GM21447 (cell line): ENCODE measurements at regions not wholly inside any gene's neighbourhood (a gene's known extent, or its start where the extent isn't known, plus 50 kb on each side); places are given as distances from the start of the nearest gene placed in this dataset.
"Not testable (repeated sequence)": the region's sequence is repeated elsewhere in the genome, so short reads cannot be mapped to it uniquely, and the experiment has no call there.

Experiments
- ATAC-seq: cut with Tn5 transposase; IDR thresholded peaks from one replicate; pipeline ENCODE4 v1.9.1; 2021; ENCODE audit not compliant: unreplicated experiment

GRCh38 chr1:82800721-82801120, 1000.0 kb downstream of the ADGRL2 start:
- no peak for ATAC-seq

DNA sequence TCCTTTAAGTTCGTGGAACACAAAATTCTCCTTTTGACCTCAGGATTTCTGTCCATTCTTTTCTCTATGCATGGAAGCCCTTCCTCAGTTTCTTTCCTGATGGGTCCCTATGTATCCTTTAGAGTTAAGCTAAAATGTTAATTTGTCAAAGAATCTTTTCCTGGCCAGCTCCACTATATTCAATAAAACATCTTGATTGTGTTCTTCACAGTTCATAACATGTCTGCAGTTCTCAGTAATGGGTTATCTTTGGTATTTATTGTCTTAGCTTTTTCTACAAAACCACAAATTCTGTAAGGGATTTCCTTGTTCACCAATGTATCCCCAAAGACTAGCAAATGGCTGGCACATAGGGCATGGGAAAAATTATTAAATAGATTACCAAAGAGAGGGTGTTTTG, 998.5 kb downstream of the ADGRL2 start:
- ATAC-seq: no peak

- ATAC-seq: no peak
Observed at GRCh38 chr1:82795508-82796149, 994.9 kb downstream of the ADGRL2 start.

DNA sequence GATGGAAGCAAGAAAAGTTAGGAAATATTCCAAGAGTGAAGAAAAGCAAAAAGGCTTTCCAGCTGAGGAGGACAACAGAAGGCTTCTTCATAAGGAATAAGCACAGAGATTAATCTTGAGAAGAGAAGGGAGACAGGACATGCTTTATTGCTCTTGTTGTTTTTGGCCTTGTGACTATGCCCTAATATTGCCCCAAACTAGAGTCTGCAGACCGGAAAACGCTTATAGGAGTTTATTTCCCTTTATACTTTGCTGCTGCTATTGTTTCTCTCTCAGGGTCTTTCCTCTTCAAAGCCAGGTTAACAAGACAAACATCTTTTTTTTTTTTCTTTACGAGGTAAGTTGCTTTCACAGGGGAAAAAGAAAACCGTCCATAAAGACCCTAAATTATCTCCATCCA, 991.4 kb downstream of the ADGRL2 start:
- ATAC-seq: no peak

- ATAC-seq: no peak
Observed at GRCh38 chr1:82790556-82790955, 989.8 kb downstream of the ADGRL2 start.

GRCh38 chr1:82788660-82789059, 987.9 kb downstream of the ADGRL2 start:
- no peak for ATAC-seq

- ATAC-seq: no peak
Observed at GRCh38 chr1:82788038-82788437, 987.3 kb downstream of the ADGRL2 start.

GRCh38 chr1:82786883-82787282, 986.1 kb downstream of the ADGRL2 start:
- ATAC-seq: no peak

GRCh38 chr1:82785268-82785790, 984.6 kb downstream of the ADGRL2 start:
- ATAC-seq: no peak

- ATAC-seq: no peak
Observed at GRCh38 chr1:82783044-82783443, 982.3 kb downstream of the ADGRL2 start.

DNA sequence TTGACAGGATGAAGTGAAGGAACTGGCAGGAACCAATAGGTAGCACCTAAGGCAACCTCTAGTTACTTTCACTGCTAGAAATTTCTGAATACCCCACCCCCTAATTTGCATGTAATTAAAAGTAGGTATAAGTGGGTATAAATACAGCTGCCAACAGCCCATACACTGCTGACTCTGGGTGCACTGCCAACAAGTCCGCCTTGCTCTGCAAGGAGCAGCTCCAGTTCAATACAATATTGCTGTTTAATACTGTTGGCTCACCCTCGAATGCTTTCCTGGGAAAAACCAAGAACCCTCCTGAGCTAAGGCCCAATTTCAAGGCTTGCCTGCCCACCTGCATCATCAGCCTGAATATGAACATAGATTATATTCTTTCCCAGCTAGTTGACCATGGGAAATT, 981.9 kb downstream of the ADGRL2 start:
- no peak for ATAC-seq

DNA sequence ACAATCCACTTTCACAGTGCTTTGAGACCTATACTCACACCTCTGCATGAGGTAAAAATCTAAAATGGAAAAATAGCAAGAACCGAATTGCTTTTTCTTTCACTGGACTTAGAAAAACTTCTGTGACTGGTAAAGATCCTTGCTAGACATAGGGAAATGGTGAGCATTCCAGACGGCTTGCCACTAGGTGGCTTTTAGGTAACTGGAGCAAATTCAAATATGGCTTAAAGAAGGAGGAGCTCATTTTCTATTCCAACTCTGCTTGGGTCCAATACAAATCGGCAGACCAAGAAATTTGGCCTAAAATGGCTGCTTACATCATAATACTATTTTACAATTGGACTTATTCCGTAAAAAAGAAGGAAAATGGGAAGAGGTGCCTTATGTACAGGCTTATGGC, 977.9 kb downstream of the ADGRL2 start:
- no peak for ATAC-seq

DNA sequence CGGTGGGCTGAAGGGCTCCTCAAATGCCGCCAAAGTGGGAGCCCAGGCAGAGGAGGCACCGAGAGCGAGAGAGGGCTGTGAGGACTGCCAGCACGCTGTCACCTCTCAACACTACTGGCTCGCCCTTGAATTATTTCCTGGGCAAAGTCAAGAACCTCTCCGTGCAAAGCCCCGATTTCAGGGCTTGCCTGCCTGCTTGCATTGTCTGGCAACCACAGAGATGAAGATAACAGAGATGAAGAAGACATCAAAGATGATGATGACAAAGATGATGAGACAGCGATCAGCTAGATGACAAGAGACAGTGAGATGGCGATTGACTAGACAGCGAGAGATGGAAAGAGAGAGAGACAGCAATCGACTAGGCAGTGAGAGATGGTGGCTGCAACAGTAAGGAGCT, 976.5 kb downstream of the ADGRL2 start:
- ATAC-seq: no peak

GRCh38 chr1:82776730-82777129, 976.0 kb downstream of the ADGRL2 start:
- ATAC-seq: not testable (repeated sequence)

- no peak for ATAC-seq
Observed at GRCh38 chr1:82775406-82776000, 974.8 kb downstream of the ADGRL2 start.

GRCh38 chr1:82762829-82763532, 962.2 kb downstream of the ADGRL2 start:
- ATAC-seq: peak; percentile 77

- no peak for ATAC-seq
Observed at GRCh38 chr1:82759035-82759434, 958.3 kb downstream of the ADGRL2 start.

DNA sequence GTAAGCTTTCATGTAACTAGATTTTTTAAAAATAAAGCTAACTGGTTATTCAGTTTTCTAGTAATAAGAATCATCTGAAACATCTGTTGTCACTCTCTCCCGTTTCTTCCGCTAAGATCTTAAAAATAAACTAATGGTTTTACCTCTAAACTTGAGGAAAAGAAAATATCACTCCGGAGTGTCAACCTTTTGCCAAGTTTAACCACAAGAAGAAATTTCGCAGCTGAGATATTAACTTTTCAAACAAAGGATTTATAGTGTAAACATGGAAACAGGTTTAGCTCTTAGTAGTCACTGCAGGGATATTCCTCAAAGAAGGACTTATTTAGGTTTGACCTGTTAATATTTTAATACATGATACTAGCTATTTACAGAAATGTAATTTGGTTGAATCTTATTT, 954.9 kb downstream of the ADGRL2 start:
- no peak for ATAC-seq

GRCh38 chr1:82755191-82755590, 954.5 kb downstream of the ADGRL2 start:
- no peak for ATAC-seq

DNA sequence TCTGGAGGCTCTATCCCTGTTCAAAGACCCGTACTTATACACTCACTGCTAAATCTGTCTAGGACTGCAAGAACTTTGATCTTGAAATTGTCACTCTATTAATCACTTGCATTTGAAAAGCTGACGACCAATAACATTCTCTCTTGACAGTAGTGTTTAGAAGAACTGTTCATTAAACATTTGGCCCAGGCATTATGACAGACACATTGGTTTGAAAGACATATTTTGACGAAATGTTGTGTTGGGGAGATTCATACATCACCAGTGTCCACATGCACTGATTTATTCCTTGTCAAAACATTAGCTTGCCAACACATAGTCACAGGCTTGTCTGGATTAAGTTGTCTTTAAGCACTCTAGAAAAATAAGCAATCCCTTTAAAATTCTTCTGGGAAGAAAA, 951.3 kb downstream of the ADGRL2 start:
- no peak for ATAC-seq

GRCh38 chr1:82733645-82734044, 932.9 kb downstream of the ADGRL2 start:
- no peak for ATAC-seq

GRCh38 chr1:82731216-82731615, 930.5 kb downstream of the ADGRL2 start:
- ATAC-seq: no peak
